ENCODE measurements at regions not wholly inside any gene's neighbourhood (a gene's known extent, or its start where the extent isn't known, plus 50 kb on each side); places are given as distances from the start of the nearest gene placed in this dataset.

DNA sequence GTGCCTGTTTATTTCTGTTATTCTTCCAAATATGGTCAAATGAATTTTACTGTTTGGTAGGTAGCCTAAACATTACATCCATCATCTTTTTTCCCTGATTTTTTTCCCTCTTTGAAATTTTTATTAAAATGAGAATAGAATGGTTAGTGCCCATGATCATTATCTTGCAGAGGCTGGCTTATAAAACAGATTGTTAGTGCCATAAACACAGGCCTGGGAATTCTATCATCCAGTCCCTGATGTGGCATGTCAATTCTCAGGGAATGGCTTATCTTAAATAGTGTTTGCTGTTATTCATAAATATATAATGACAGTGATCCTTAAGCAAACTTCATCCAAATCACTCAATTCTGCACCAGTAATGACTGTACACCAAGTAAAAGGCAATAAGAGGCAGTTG, 207.3 kb downstream of the TUSC7 start:
- Histone ChIP-seq H3F3A (replicated peaks; ENCODE audit: low read depth) (no peaks in the 10 kb centered on the region), H2AFZ (no peak overlapping the region), H4K20me1 (replicated peaks; ENCODE audit: insufficient read depth) (no peaks in the 10 kb centered on the region), H3K79me2 (replicated peaks; ENCODE audit: insufficient read depth) (no peaks in the 10 kb centered on the region), H3K4me2 (no peak overlapping the region), H3K4me1 (ENCODE audit: insufficient read depth) (no peaks in the 10 kb centered on the region), H3K36me3 (ENCODE audit: insufficient read depth) (no peaks in the 10 kb centered on the region), H3K27ac (ENCODE audit: low read depth) (no peak overlapping the region), H3K27me3 (ENCODE audit: insufficient read depth) (no peaks in the 10 kb centered on the region), H3K4me3 (no peak overlapping the region), H3K9me2 (ENCODE audit: insufficient read depth) (no peaks in the 10 kb centered on the region)
- DNase-seq (ENCODE audit: low spot score) (no peak), ATAC-seq (no peak)
- Mint-ChIP-seq H3K4me1 (no peaks in the 10 kb centered on the region), H3K9me3 (no peaks in the 10 kb centered on the region), H3K27ac (no peak overlapping the region), H3K36me3 (ENCODE audit: low read depth) (no peaks in the 10 kb centered on the region), H3K4me3 (no peak overlapping the region), H3K27me3 (ENCODE audit: insufficient read depth, low read depth, poor library complexity) (no peaks in the 10 kb centered on the region)
- TF ChIP-seq POLR2AphosphoS5 (IDR thresholded peaks at IDR 0.05; ENCODE audit: low read depth) (no peak), ZNF114 (CRISPR knock-in tag; IDR thresholded peaks at IDR 0.05) (no peak), NANOG (IDR thresholded peaks at IDR 0.05; ENCODE audit: borderline replicate concordance) (no peak), JUNB (IDR thresholded peaks at IDR 0.05; ENCODE audit: unreplicated experiment) (no peak)
- TF ChIP-seq, protein P1, sequence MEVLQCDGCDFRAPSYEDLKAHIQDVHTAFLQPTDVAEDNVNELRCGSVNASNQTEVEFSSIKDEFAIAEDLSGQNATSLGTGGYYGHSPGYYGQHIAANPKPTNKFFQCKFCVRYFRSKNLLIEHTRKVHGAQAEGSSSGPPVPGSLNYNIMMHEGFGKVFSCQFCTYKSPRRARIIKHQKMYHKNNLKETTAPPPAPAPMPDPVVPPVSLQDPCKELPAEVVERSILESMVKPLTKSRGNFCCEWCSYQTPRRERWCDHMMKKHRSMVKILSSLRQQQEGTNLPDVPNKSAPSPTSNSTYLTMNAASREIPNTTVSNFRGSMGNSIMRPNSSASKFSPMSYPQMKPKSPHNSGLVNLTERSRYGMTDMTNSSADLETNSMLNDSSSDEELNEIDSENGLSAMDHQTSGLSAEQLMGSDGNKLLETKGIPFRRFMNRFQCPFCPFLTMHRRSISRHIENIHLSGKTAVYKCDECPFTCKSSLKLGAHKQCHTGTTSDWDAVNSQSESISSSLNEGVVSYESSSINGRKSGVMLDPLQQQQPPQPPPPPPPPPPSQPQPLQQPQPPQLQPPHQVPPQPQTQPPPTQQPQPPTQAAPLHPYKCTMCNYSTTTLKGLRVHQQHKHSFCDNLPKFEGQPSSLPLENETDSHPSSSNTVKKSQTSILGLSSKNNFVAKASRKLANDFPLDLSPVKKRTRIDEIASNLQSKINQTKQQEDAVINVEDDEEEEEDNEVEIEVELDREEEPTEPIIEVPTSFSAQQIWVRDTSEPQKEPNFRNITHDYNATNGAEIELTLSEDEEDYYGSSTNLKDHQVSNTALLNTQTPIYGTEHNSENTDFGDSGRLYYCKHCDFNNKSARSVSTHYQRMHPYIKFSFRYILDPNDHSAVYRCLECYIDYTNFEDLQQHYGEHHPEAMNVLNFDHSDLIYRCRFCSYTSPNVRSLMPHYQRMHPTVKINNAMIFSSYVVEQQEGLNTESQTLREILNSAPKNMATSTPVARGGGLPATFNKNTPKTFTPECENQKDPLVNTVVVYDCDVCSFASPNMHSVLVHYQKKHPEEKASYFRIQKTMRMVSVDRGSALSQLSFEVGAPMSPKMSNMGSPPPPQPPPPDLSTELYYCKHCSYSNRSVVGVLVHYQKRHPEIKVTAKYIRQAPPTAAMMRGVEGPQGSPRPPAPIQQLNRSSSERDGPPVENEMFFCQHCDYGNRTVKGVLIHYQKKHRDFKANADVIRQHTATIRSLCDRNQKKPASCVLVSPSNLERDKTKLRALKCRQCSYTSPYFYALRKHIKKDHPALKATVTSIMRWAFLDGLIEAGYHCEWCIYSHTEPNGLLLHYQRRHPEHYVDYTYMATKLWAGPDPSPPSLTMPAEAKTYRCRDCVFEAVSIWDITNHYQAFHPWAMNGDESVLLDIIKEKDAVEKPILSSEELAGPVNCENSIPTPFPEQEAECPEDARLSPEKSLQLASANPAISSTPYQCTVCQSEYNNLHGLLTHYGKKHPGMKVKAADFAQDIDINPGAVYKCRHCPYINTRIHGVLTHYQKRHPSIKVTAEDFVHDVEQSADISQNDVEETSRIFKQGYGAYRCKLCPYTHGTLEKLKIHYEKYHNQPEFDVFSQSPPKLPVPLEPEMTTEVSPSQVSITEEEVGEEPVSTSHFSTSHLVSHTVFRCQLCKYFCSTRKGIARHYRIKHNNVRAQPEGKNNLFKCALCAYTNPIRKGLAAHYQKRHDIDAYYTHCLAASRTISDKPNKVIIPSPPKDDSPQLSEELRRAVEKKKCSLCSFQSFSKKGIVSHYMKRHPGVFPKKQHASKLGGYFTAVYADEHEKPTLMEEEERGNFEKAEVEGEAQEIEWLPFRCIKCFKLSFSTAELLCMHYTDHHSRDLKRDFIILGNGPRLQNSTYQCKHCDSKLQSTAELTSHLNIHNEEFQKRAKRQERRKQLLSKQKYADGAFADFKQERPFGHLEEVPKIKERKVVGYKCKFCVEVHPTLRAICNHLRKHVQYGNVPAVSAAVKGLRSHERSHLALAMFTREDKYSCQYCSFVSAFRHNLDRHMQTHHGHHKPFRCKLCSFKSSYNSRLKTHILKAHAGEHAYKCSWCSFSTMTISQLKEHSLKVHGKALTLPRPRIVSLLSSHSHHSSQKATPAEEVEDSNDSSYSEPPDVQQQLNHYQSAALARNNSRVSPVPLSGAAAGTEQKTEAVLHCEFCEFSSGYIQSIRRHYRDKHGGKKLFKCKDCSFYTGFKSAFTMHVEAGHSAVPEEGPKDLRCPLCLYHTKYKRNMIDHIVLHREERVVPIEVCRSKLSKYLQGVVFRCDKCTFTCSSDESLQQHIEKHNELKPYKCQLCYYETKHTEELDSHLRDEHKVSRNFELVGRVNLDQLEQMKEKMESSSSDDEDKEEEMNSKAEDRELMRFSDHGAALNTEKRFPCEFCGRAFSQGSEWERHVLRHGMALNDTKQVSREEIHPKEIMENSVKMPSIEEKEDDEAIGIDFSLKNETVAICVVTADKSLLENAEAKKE (CRISPR knock-in tag; IDR thresholded peaks at IDR 0.05) = no peak
- TF ChIP-seq, protein P2, sequence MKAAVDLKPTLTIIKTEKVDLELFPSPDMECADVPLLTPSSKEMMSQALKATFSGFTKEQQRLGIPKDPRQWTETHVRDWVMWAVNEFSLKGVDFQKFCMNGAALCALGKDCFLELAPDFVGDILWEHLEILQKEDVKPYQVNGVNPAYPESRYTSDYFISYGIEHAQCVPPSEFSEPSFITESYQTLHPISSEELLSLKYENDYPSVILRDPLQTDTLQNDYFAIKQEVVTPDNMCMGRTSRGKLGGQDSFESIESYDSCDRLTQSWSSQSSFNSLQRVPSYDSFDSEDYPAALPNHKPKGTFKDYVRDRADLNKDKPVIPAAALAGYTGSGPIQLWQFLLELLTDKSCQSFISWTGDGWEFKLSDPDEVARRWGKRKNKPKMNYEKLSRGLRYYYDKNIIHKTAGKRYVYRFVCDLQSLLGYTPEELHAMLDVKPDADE (IDR thresholded peaks at IDR 0.05) = no peak
- TF ChIP-seq, protein P3, sequence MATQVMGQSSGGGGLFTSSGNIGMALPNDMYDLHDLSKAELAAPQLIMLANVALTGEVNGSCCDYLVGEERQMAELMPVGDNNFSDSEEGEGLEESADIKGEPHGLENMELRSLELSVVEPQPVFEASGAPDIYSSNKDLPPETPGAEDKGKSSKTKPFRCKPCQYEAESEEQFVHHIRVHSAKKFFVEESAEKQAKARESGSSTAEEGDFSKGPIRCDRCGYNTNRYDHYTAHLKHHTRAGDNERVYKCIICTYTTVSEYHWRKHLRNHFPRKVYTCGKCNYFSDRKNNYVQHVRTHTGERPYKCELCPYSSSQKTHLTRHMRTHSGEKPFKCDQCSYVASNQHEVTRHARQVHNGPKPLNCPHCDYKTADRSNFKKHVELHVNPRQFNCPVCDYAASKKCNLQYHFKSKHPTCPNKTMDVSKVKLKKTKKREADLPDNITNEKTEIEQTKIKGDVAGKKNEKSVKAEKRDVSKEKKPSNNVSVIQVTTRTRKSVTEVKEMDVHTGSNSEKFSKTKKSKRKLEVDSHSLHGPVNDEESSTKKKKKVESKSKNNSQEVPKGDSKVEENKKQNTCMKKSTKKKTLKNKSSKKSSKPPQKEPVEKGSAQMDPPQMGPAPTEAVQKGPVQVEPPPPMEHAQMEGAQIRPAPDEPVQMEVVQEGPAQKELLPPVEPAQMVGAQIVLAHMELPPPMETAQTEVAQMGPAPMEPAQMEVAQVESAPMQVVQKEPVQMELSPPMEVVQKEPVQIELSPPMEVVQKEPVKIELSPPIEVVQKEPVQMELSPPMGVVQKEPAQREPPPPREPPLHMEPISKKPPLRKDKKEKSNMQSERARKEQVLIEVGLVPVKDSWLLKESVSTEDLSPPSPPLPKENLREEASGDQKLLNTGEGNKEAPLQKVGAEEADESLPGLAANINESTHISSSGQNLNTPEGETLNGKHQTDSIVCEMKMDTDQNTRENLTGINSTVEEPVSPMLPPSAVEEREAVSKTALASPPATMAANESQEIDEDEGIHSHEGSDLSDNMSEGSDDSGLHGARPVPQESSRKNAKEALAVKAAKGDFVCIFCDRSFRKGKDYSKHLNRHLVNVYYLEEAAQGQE (IDR thresholded peaks at IDR 0.05; ENCODE audit: unreplicated experiment) = no peak

Data from GM23338 (cell line).